GM13977 (cell line): ENCODE measurements at regions not wholly inside any gene's neighbourhood (a gene's known extent, or its start where the extent isn't known, plus 50 kb on each side); places are given as distances from the start of the nearest gene placed in this dataset.

Experiments used
- DNase-seq: peaks from one replicate; pipeline ENCODE4 v3.0.0; 2012; ENCODE audit warnings: low spot score
- CTCF ChIP-seq: IDR thresholded peaks from 2 replicates; pipeline ENCODE4 v1.5.1; 2012; ENCODE audit warnings: mild to moderate bottlenecking, control low read depth; ENCODE audit not compliant: insufficient read depth; ENCODE audit errors: extremely low read depth, missing control alignments
- in situ Hi-C: fragments of 300-500 bp; cut with MboI; formaldehyde crosslinking; loops from one replicate; pipeline ENCODE4 v1.12.0; 2022; ENCODE audit warnings: low sequenced_read_pairs, low pct_unique_long_range_greater_than_20kb, mixed read lengths, inconsistent platforms; ENCODE audit not compliant: unreplicated experiment

GRCh38 chr1:188397521-188397920 lies 1568.8 kb downstream of the PLA2G4A start:
- no peak for TF ChIP-seq CTCF
- in situ Hi-C loops: no loop called here
- no peak for DNase-seq

GRCh38 chr1:188402986-188403385 lies 1574.2 kb downstream of the PLA2G4A start:
- no peak for TF ChIP-seq CTCF
- in situ Hi-C loops: no loop called here
- no peak for DNase-seq

- in situ Hi-C loops: no loop called here
- no peak for DNase-seq
- TF ChIP-seq CTCF: no peak
Measured at GRCh38 chr1:188406636-188407035, 1577.9 kb downstream of the PLA2G4A start.

- in situ Hi-C loops: no loop called here
- no peak for DNase-seq
- no peak for TF ChIP-seq CTCF
Measured at GRCh38 chr1:188420177-188420576, 1591.4 kb downstream of the PLA2G4A start.

- in situ Hi-C loops: no loop called here
- DNase-seq: no peak
- no peak for TF ChIP-seq CTCF
Measured at GRCh38 chr1:188423073-188423472, 1594.3 kb downstream of the PLA2G4A start.

GRCh38 chr1:188424176-188424575 lies 1595.4 kb downstream of the PLA2G4A start:
- in situ Hi-C loops: no loop called here
- DNase-seq: no peak
- no peak for TF ChIP-seq CTCF

- no peak for DNase-seq
Measured at GRCh38 chr1:188425687-188426086, 1596.9 kb downstream of the PLA2G4A start.

More at GRCh38 chr1:188425687-188426086, 1596.9 kb downstream of the PLA2G4A start:
- in situ Hi-C loops: no loop called here
- TF ChIP-seq CTCF: no peak
